ENCODE measurements at regions not wholly inside any gene's neighbourhood (a gene's known extent, or its start where the extent isn't known, plus 50 kb on each side); places are given as distances from the start of the nearest gene placed in this dataset.

DNA sequence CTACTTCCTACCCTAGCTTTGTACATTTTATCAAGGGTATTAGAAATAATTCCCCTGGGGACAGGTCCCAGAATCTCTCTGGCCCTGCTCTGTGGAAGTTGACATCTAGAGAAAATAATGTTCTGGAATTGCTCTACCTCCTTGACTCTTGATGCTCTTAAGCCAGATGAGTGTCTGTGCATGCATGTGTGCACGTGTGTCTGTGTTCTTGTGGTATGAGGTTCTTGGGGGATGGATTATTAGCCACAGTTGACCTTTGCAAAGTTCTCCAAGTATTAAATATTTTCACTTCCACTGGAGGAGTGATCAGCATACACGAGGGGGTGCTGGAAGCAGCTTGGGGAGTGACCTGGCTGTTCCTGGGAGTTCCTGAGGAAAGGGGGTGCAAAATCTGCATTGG lies 61.2 kb upstream of the PELI1 start:
- TF ChIP-seq, protein P1, sequence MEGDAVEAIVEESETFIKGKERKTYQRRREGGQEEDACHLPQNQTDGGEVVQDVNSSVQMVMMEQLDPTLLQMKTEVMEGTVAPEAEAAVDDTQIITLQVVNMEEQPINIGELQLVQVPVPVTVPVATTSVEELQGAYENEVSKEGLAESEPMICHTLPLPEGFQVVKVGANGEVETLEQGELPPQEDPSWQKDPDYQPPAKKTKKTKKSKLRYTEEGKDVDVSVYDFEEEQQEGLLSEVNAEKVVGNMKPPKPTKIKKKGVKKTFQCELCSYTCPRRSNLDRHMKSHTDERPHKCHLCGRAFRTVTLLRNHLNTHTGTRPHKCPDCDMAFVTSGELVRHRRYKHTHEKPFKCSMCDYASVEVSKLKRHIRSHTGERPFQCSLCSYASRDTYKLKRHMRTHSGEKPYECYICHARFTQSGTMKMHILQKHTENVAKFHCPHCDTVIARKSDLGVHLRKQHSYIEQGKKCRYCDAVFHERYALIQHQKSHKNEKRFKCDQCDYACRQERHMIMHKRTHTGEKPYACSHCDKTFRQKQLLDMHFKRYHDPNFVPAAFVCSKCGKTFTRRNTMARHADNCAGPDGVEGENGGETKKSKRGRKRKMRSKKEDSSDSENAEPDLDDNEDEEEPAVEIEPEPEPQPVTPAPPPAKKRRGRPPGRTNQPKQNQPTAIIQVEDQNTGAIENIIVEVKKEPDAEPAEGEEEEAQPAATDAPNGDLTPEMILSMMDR (IDR thresholded peaks at IDR 0.05): no peak
- no peak for TF ChIP-seq EZH2 (IDR thresholded peaks at IDR 0.05; ENCODE audit: borderline replicate concordance, insufficient read depth, low read depth, low read length, poor library complexity, severe bottlenecking)

Measured in B cell (primary cell).